WTC11 (cell line): ENCODE measurements at regions not wholly inside any gene's neighbourhood (a gene's known extent, or its start where the extent isn't known, plus 50 kb on each side); places are given as distances from the start of the nearest gene placed in this dataset.
"Not testable (repeated sequence)": the region's sequence is repeated elsewhere in the genome, so short reads cannot be mapped to it uniquely, and the experiment has no call there.

Experiments
- GRHL2 ChIP-seq: fragments of 250-450 bp; sonication (Bioruptor Pico); IDR thresholded peaks from 2 replicates; pipeline ENCODE4 v1.8.0; 2022; ENCODE audit warnings: mild to moderate bottlenecking, moderate library complexity; ENCODE audit not compliant: insufficient replicate concordance, severe bottlenecking
- NFYB ChIP-seq: sonication (generic); formaldehyde crosslinking; conservative IDR thresholded peaks from 2 replicates; pipeline ENCODE4 v1.8.0; 2022; ENCODE audit warnings: low read depth, missing genetic modification reagents
- TF ChIP-seq, protein P1 (sequence below): fragments of 200-600 bp; IDR thresholded peaks from 2 replicates; pipeline ENCODE4 v1.8.0; 2022; ENCODE audit warnings: antibody characterized with exemption
- TF ChIP-seq, protein P2 (sequence below): sonication (generic); formaldehyde crosslinking; IDR thresholded peaks from 2 replicates; pipeline ENCODE4 v1.8.1; 2023; ENCODE audit warnings: mild to moderate bottlenecking, missing genetic modification reagents

DNA sequence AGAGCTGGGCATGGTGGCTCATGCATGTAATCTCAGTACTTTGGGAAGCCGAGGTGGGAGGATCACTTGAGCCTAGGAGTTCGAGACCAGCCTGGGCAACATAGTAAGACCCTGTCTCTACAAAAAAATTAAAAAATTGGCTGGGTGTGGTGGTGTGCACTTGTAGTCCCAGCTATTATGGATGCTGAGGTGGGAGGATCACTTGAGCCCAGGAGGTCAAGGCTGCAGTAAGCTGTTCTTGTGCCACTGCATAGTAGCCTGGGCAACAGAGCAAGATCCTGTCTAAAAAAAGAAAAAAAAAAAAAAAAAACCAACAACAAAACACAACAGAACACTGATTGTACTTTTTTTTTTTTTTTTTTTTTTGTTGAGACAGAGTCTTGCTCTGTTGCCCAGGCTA is 74.0 kb upstream of the PSMA6 start:
- TF ChIP-seq, protein P1, sequence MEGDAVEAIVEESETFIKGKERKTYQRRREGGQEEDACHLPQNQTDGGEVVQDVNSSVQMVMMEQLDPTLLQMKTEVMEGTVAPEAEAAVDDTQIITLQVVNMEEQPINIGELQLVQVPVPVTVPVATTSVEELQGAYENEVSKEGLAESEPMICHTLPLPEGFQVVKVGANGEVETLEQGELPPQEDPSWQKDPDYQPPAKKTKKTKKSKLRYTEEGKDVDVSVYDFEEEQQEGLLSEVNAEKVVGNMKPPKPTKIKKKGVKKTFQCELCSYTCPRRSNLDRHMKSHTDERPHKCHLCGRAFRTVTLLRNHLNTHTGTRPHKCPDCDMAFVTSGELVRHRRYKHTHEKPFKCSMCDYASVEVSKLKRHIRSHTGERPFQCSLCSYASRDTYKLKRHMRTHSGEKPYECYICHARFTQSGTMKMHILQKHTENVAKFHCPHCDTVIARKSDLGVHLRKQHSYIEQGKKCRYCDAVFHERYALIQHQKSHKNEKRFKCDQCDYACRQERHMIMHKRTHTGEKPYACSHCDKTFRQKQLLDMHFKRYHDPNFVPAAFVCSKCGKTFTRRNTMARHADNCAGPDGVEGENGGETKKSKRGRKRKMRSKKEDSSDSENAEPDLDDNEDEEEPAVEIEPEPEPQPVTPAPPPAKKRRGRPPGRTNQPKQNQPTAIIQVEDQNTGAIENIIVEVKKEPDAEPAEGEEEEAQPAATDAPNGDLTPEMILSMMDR, result not testable (repeated sequence)
- not testable (repeated sequence) for TF ChIP-seq GRHL2; NFYB (CRISPR knock-in tag)
- TF ChIP-seq, protein P2, sequence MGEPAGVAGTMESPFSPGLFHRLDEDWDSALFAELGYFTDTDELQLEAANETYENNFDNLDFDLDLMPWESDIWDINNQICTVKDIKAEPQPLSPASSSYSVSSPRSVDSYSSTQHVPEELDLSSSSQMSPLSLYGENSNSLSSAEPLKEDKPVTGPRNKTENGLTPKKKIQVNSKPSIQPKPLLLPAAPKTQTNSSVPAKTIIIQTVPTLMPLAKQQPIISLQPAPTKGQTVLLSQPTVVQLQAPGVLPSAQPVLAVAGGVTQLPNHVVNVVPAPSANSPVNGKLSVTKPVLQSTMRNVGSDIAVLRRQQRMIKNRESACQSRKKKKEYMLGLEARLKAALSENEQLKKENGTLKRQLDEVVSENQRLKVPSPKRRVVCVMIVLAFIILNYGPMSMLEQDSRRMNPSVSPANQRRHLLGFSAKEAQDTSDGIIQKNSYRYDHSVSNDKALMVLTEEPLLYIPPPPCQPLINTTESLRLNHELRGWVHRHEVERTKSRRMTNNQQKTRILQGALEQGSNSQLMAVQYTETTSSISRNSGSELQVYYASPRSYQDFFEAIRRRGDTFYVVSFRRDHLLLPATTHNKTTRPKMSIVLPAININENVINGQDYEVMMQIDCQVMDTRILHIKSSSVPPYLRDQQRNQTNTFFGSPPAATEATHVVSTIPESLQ (CRISPR knock-in tag), result not testable (repeated sequence)
